Astrocyte (in vitro differentiated cells and primary cell): ENCODE measurements at regions not wholly inside any gene's neighbourhood (a gene's known extent, or its start where the extent isn't known, plus 50 kb on each side); places are given as distances from the start of the nearest gene placed in this dataset.

Experiments
- DNase-seq: peaks from one replicate; pipeline ENCODE4 v3.0.0-alpha.2; 2010; ENCODE audit warnings: low read depth
- FAIRE-seq: peaks from 2 replicates; lab custom pipeline; 2011; peaks lifted over from hg19 to GRCh38; lab: Jason Lieb, UNC
- H2AFZ ChIP-seq: 2 replicates; pipeline ENCODE4 v1.6.0; 2012; ENCODE audit warnings: low read depth, low read length, inconsistent platforms
- H3K27ac ChIP-seq: 2 replicates; pipeline ENCODE4 v1.5.1; 2011; ENCODE audit warnings: low read depth, low read length, inconsistent platforms
- H3K27me3 ChIP-seq: 2 replicates; pipeline ENCODE4 v1.6.0; 2011; ENCODE audit warnings: low read length, inconsistent platforms; ENCODE audit not compliant: insufficient read depth
- H3K36me3 ChIP-seq: 2 replicates; pipeline ENCODE4 v1.5.1; 2011; ENCODE audit warnings: low read length, inconsistent platforms; ENCODE audit not compliant: insufficient read depth
- H3K4me1 ChIP-seq: 2 replicates; pipeline ENCODE4 v1.5.1; 2011; ENCODE audit warnings: low read length, inconsistent platforms; ENCODE audit not compliant: insufficient read depth
- H3K4me2 ChIP-seq: 2 replicates; pipeline ENCODE4 v1.6.0; 2012; ENCODE audit warnings: low read length, inconsistent platforms
- H3K4me3 ChIP-seq: 2 replicates; pipeline ENCODE4 v1.5.1; 2011; ENCODE audit warnings: low read depth, mild to moderate bottlenecking, low read length, inconsistent platforms; ENCODE audit not compliant: insufficient read depth
- H3K79me2 ChIP-seq: 2 replicates; pipeline ENCODE4 v1.6.0; 2012; ENCODE audit warnings: mild to moderate bottlenecking, low read length, inconsistent platforms; ENCODE audit not compliant: insufficient read depth
- H3K9ac ChIP-seq: 2 replicates; pipeline ENCODE4 v1.6.0; 2012; ENCODE audit warnings: mild to moderate bottlenecking, low read length, inconsistent platforms
- H3K9me3 ChIP-seq: 2 replicates; pipeline ENCODE4 v1.5.1; 2012; ENCODE audit warnings: low read depth, mild to moderate bottlenecking, low read length, inconsistent platforms; ENCODE audit not compliant: insufficient read depth
- H4K20me1 ChIP-seq: 2 replicates; pipeline ENCODE4 v1.6.0; 2012; ENCODE audit warnings: low read length, inconsistent platforms; ENCODE audit not compliant: insufficient read depth
- H3K27ac Mint-ChIP-seq: one replicate; pipeline ENCODE4 v1.8.0; 2021; ENCODE audit warnings: mild to moderate bottlenecking, mixed read lengths; ENCODE audit not compliant: unreplicated experiment
- H3K27me3 Mint-ChIP-seq: one replicate; pipeline ENCODE4 v1.8.0; 2021; ENCODE audit warnings: low read depth, mixed read lengths; ENCODE audit not compliant: unreplicated experiment
- H3K36me3 Mint-ChIP-seq: one replicate; pipeline ENCODE4 v1.8.0; 2021; ENCODE audit warnings: low read depth, mixed read lengths; ENCODE audit not compliant: unreplicated experiment
- H3K4me1 Mint-ChIP-seq: one replicate; pipeline ENCODE4 v1.8.0; 2021; ENCODE audit warnings: low read depth, mixed read lengths; ENCODE audit not compliant: unreplicated experiment
- H3K4me3 Mint-ChIP-seq: one replicate; pipeline ENCODE4 v1.8.0; 2021; ENCODE audit warnings: mild to moderate bottlenecking, moderate library complexity, mixed read lengths; ENCODE audit not compliant: unreplicated experiment
- H3K9me3 Mint-ChIP-seq: one replicate; pipeline ENCODE4 v1.8.0; 2021; ENCODE audit warnings: mild to moderate bottlenecking, mixed read lengths; ENCODE audit not compliant: unreplicated experiment
- CTCF ChIP-seq: IDR thresholded peaks from 2 replicates; pipeline ENCODE4 v1.5.1; 2011; ENCODE audit warnings: low read depth, mild to moderate bottlenecking, inconsistent platforms, low read length, moderate library complexity; ENCODE audit not compliant: insufficient read depth
- EZH2 ChIP-seq: IDR thresholded peaks from 2 replicates; pipeline ENCODE4 v1.6.1; 2012; ENCODE audit warnings: mild to moderate bottlenecking, low read length, inconsistent platforms; ENCODE audit not compliant: insufficient read depth

- no peak overlapping the region for H3K4me2 ChIP-seq
- no peaks in the 10 kb centered on the region for H3K4me1 ChIP-seq
- Mint-ChIP-seq H3K27me3 (no peaks in the 10 kb centered on the region), H3K4me3 (no peak overlapping the region), H3K27ac (no peak overlapping the region), H3K36me3 (no peaks in the 10 kb centered on the region), H3K4me1 (no peaks in the 10 kb centered on the region), H3K9me3 (no peaks in the 10 kb centered on the region)
- no peak overlapping the region for H3K9ac ChIP-seq
- no peaks in the 10 kb centered on the region for H3K27me3 ChIP-seq
- no peak overlapping the region for H2AFZ ChIP-seq
- no peaks in the 10 kb centered on the region for H4K20me1 ChIP-seq
- H3K79me2 ChIP-seq: no peaks in the 10 kb centered on the region
- FAIRE-seq (no peak), DNase-seq (peak; percentile 4)
- no peak overlapping the region for H3K27ac ChIP-seq
- TF ChIP-seq EZH2 (no peak), CTCF (no peak)
- no peaks in the 10 kb centered on the region for H3K36me3 ChIP-seq
- no peak overlapping the region for H3K4me3 ChIP-seq
- H3K9me3 ChIP-seq: no peaks in the 10 kb centered on the region
Measured at GRCh38 chr14:49220492-49220891, 365.7 kb downstream of the RPS29 start.

GRCh38 chr14:49218436-49219092 is 367.6 kb downstream of the RPS29 start:
- Histone ChIP-seq H3K4me1 (no peaks in the 10 kb centered on the region), H3K27me3 (no peaks in the 10 kb centered on the region), H2AFZ (peak overlapping the region; percentile 51), H3K27ac (no peak overlapping the region), H3K79me2 (no peaks in the 10 kb centered on the region), H3K4me3 (no peak overlapping the region), H3K4me2 (peak overlapping the region; percentile 49), H4K20me1 (no peaks in the 10 kb centered on the region), H3K9me3 (no peaks in the 10 kb centered on the region), H3K9ac (no peak overlapping the region), H3K36me3 (no peaks in the 10 kb centered on the region)
- Mint-ChIP-seq H3K4me3 (no peak overlapping the region), H3K4me1 (no peaks in the 10 kb centered on the region), H3K36me3 (no peaks in the 10 kb centered on the region), H3K27me3 (no peaks in the 10 kb centered on the region), H3K9me3 (no peaks in the 10 kb centered on the region), H3K27ac (peak overlapping the region; percentile 16)
- peak; percentile 47 for DNase-seq
- no peak for TF ChIP-seq EZH2
- no peak for TF ChIP-seq CTCF
- no peak for FAIRE-seq

GRCh38 chr14:49212721-49213120 is 373.5 kb downstream of the RPS29 start:
- Histone ChIP-seq H3K4me3 (no peak overlapping the region), H3K79me2 (no peaks in the 10 kb centered on the region), H3K9ac (no peak overlapping the region), H3K36me3 (no peaks in the 10 kb centered on the region), H3K4me1 (no peaks in the 10 kb centered on the region), H3K27ac (no peak overlapping the region), H4K20me1 (no peaks in the 10 kb centered on the region), H2AFZ (peak overlapping the region; percentile 40), H3K9me3 (no peaks in the 10 kb centered on the region), H3K4me2 (peak overlapping the region; percentile 14), H3K27me3 (no peaks in the 10 kb centered on the region)
- TF ChIP-seq CTCF (no peak), EZH2 (no peak)
- Mint-ChIP-seq H3K4me1 (peaks cover 3% of the 10 kb centered on the region), H3K27me3 (no peaks in the 10 kb centered on the region), H3K27ac (no peak overlapping the region), H3K4me3 (no peak overlapping the region), H3K36me3 (no peaks in the 10 kb centered on the region), H3K9me3 (no peaks in the 10 kb centered on the region)
- DNase-seq: peak; percentile 17
- no peak for FAIRE-seq
